A673 (cell line): ENCODE measurements at regions not wholly inside any gene's neighbourhood (a gene's known extent, or its start where the extent isn't known, plus 50 kb on each side); places are given as distances from the start of the nearest gene placed in this dataset.

Source experiments
- EZH2 ChIP-seq: fragments of 200-600 bp; sonication (generic); IDR thresholded peaks from 2 replicates; pipeline ENCODE4 v1.6.1; 2017; ENCODE audit warnings: borderline replicate concordance, low read depth, mild to moderate bottlenecking, mixed read lengths, antibody characterized with exemption, low read length; ENCODE audit not compliant: poor library complexity, severe bottlenecking
- TF ChIP-seq, protein P1 (sequence below): fragments of 300-800, 200-600 bp; sonication (generic); conservative IDR thresholded peaks from 2 replicates; pipeline ENCODE4 v1.5.1; 2017; ENCODE audit warnings: low read depth, mild to moderate bottlenecking, antibody characterized with exemption, low read length, moderate library complexity, mixed read lengths

DNA sequence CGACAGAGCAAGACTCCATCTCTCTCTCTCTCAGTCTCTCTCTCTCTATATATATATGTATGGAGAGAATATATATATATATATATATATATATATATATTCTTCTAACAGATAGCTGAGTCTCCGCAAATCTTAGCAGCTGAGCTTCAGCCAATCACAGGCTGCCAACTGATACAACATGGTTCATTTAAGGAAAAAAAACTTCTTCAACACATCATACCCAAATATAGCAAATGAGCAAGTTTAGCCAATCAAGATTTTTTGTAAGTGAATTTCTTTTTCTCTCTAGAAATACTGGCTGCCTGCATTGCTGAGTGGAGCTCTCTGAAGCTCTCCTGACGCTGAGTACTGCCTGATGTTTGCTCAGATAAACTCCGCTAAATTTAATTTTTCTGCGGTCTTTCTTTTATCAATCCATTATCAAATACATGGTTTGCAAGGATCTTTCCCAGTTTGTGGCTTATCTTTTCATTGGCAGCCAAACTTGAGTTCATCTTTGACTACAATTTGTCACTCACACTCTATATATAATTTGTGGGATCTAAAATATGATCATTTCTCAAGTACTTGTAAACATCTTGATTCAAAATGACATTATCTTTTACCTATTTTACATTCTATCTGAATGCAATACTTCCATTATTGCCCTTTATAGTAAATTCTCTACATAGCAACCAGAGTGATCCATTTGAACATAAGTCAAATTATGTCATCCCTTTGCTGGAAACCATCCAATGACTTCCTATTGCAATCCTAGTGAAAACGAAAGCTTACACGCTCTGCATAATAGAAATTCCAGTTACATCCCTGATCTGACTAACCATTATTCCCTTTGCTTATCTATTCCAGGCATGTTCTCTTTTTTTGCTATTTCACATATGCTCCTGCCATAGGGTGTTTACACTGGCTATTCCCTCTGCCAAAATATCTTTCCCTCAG is 2131.7 kb downstream of the MRPL39 start:
- TF ChIP-seq, protein P1, sequence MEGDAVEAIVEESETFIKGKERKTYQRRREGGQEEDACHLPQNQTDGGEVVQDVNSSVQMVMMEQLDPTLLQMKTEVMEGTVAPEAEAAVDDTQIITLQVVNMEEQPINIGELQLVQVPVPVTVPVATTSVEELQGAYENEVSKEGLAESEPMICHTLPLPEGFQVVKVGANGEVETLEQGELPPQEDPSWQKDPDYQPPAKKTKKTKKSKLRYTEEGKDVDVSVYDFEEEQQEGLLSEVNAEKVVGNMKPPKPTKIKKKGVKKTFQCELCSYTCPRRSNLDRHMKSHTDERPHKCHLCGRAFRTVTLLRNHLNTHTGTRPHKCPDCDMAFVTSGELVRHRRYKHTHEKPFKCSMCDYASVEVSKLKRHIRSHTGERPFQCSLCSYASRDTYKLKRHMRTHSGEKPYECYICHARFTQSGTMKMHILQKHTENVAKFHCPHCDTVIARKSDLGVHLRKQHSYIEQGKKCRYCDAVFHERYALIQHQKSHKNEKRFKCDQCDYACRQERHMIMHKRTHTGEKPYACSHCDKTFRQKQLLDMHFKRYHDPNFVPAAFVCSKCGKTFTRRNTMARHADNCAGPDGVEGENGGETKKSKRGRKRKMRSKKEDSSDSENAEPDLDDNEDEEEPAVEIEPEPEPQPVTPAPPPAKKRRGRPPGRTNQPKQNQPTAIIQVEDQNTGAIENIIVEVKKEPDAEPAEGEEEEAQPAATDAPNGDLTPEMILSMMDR, result no peak
- no peak for TF ChIP-seq EZH2
